ENCODE measurements at regions not wholly inside any gene's neighbourhood (a gene's known extent, or its start where the extent isn't known, plus 50 kb on each side); places are given as distances from the start of the nearest gene placed in this dataset.
A peak's percentile ranks its signal among the peaks of the same experiment; 100 is the strongest.

- no peak for ATAC-seq
- H3K9me3 Mint-ChIP-seq = peaks cover 0 to 10% of the 10 kb centered on the region in 2 donors
- no peak for DNase-seq (ENCODE audit: low spot score in 2 of 2)
- no peaks in the 10 kb centered on the region for H3K36me3 Mint-ChIP-seq
- H3K27ac Mint-ChIP-seq = no peak overlapping the region
Observed at GRCh38 chr11:26076233-26076990, 255.5 kb upstream of the ANO3 start.

- peaks cover 6 to 14% of the 10 kb centered on the region in 2 donors for H3K9me3 Mint-ChIP-seq
- DNase-seq (ENCODE audit: low spot score in 2 of 2) = no peak
- no peak for ATAC-seq
- H3K36me3 Mint-ChIP-seq = no peaks in the 10 kb centered on the region
- H3K27ac Mint-ChIP-seq = no peak overlapping the region
Observed at GRCh38 chr11:26078231-26078821, 253.6 kb upstream of the ANO3 start.

DNA sequence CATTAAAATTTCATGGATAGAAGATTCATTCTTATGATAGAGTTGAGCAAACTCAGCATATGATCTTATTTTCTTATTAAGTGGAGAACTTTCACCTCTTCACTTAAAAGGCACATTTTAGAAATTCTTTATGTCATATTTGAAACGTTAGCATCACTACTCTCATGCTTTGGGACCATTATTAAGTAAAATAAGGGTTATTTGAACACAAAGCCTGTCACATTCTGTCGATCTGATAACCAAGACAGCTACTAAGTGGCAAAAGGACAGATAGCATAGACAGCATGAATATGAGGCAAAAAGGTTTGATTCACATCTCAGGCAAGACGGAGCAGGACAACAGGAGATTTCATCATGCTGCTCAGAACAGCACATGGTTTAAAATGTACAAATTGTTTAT is 247.6 kb upstream of the ANO3 start:
- DNase-seq (ENCODE audit: low spot score in 2 of 2) (no peak), ATAC-seq (no peak)
- Mint-ChIP-seq H3K27ac (no peak overlapping the region), H3K9me3 (peaks cover 11 to 15% of the 10 kb centered on the region in 2 donors), H3K36me3 (no peaks in the 10 kb centered on the region)

DNA sequence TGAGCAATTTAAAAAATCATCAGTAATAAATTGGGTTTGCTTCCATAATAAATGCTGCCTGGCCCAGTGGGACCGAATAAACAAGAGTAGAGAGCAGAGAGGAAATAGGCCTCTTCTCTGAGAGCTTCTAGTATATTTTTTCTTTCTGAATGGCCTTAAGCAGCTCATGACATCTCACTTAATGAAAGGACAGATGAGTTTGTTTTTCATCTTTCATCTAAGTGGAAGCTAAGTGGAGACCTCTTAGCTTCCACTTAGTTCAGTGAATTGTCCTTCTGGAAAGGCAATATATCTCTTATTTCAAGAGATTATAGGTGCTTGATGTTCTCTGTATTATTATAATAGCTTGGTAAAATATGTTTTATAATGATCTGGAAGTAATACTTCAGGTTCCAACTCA is 245.9 kb upstream of the ANO3 start:
- Mint-ChIP-seq H3K27ac (no peak overlapping the region), H3K9me3 (peaks cover 16 to 21% of the 10 kb centered on the region in 2 donors), H3K36me3 (no peaks in the 10 kb centered on the region)
- DNase-seq (ENCODE audit: low spot score in 2 of 2) (no peak), ATAC-seq (no peak)

- H3K9me3 Mint-ChIP-seq = peaks cover 12 to 24% of the 10 kb centered on the region in 2 donors
- no peak for ATAC-seq
- no peak for DNase-seq (ENCODE audit: low spot score in 2 of 2)
- H3K27ac Mint-ChIP-seq = no peak overlapping the region
- H3K36me3 Mint-ChIP-seq = no peaks in the 10 kb centered on the region
Observed at GRCh38 chr11:26087120-26087935, 244.6 kb upstream of the ANO3 start.

- DNase-seq (ENCODE audit: low spot score in 2 of 2) (no peak), ATAC-seq (no peak)
- Mint-ChIP-seq H3K36me3 (no peaks in the 10 kb centered on the region), H3K27ac (no peak overlapping the region), H3K9me3 (peaks cover 12 to 21% of the 10 kb centered on the region in 2 donors)
Observed at GRCh38 chr11:26088391-26088790, 243.5 kb upstream of the ANO3 start.

DNA sequence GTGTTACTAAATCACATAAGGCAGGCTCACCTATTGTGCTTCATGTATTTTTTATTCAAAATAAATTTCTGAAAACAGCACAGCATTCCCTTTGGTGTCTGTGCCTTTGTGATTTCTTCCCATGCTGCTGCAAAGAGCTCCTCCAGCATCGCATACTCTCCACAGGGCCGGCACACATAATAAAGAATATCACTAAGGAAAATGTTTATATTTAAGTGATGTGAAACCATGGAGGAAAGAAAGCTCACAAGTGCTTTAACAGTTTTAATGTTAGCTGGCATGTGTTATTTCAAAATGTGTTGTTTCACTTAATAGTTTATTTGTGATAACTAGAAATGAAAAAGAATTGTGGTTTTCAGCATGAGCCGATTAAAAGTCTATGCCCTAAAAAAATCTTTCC is 241.3 kb upstream of the ANO3 start:
- no peak for ATAC-seq
- no peak overlapping the region for H3K27ac Mint-ChIP-seq
- no peak for DNase-seq (ENCODE audit: low spot score in 2 of 2)
- H3K9me3 Mint-ChIP-seq = peaks cover 11 to 17% of the 10 kb centered on the region in 2 donors
- H3K36me3 Mint-ChIP-seq = no peaks in the 10 kb centered on the region

GRCh38 chr11:26093206-26093605 is 238.7 kb upstream of the ANO3 start:
- no peaks in the 10 kb centered on the region for H3K36me3 Mint-ChIP-seq
- H3K9me3 Mint-ChIP-seq = peaks cover 14 to 17% of the 10 kb centered on the region in 2 donors
- no peak overlapping the region for H3K27ac Mint-ChIP-seq
- ATAC-seq (no peak), DNase-seq (ENCODE audit: low spot score in 2 of 2) (no peak)

DNA sequence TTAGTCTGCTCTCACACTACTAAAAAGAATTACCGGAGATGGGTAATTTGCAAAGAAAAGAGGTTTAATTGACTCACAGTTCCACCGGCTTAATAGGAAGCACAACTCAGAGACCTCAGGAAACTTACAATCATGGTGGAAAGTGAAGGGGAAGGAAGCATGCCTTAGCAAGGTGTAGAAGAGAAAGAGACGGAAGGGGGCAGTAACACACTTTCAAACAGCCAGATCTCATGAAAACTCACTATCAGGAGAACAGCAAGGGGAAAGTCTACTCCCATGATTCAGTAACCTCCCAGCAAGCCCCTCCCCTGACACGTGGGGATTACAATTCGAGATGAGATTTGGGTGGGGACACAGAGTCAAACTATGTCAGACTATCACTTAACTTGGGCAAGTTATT is 236.6 kb upstream of the ANO3 start:
- Mint-ChIP-seq H3K36me3 (no peaks in the 10 kb centered on the region), H3K9me3 (peaks cover 17 to 21% of the 10 kb centered on the region in 2 donors), H3K27ac (no peak overlapping the region)
- ATAC-seq (no peak), DNase-seq (ENCODE audit: low spot score in 2 of 2) (no peak)

- peaks cover 17% of the 10 kb centered on the region in 2 donors for H3K9me3 Mint-ChIP-seq
- no peak overlapping the region for H3K27ac Mint-ChIP-seq
- DNase-seq (ENCODE audit: low spot score in 2 of 2) (no peak), ATAC-seq (no peak)
- no peaks in the 10 kb centered on the region for H3K36me3 Mint-ChIP-seq
Observed at GRCh38 chr11:26096451-26096850, 235.5 kb upstream of the ANO3 start.

DNA sequence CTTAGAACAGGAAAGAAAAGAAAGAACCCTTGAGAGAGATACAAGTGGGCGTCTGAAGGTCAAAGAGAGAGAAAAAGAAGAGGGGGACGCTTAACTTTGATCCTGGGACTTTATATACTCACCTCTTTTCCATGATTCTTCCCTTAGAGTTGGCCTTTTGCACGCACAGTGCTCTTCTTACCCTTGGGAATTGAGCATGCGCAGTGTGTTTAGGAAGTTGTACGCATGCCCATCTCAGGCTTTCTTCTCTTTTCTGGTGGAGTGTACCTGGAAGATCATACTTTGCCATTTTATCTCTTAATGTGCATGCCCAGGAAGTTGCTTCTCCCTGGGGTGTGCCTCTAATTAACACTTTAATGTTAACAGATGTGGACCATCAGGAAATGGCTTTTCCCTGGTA is 229.6 kb upstream of the ANO3 start:
- DNase-seq (ENCODE audit: low spot score in 2 of 2) (no peak), ATAC-seq (no peak)
- H3K9me3 Mint-ChIP-seq = peaks cover 18% of the 10 kb centered on the region in 2 donors
- no peak overlapping the region for H3K27ac Mint-ChIP-seq
- H3K36me3 Mint-ChIP-seq = no peaks in the 10 kb centered on the region

GRCh38 chr11:26105762-26106423 is 226.0 kb upstream of the ANO3 start:
- no peak for DNase-seq (ENCODE audit: low spot score in 2 of 2)
- ATAC-seq = no peak
- Mint-ChIP-seq H3K27ac (no peak overlapping the region), H3K36me3 (no peaks in the 10 kb centered on the region), H3K9me3 (peaks cover 6% of the 10 kb centered on the region in 2 donors)

GRCh38 chr11:26106726-26107125 is 225.2 kb upstream of the ANO3 start:
- DNase-seq (ENCODE audit: low spot score in 2 of 2) (no peak), ATAC-seq (no peak)
- Mint-ChIP-seq H3K27ac (no peak overlapping the region), H3K9me3 (peaks cover 6% of the 10 kb centered on the region in 2 donors), H3K36me3 (no peaks in the 10 kb centered on the region)

DNA sequence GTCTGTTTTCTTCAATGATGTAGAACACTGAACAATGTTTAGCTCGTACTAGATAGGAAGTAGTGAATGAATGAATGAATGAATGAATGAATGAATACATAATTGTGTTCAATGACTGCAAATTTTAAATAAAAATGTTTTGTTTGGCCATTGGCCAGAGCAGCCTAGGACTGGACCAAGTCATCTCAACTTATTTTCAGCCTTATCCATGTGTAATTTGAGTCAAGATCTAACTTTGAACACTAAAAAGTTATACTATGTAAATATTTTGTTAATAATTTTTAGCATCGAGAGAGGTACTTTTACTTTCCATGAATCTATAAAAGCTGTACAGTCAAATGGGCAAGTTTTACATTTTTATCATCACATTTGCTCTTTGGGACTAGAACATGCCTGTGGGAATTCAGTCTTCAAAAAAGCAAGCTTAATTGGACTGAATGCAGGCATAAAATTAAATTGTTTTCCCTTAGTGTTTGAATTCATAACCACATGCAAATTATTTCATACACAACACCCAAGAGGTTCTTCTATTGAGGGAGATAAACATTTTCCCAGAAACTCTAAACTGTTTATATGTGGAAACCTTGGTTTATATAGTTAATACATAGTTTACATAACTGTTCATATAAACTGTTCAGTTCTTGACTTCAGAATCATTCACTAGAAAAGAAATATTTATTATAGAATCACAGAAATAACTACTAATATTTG is 222.1 kb upstream of the ANO3 start:
- no peak overlapping the region for H3K27ac Mint-ChIP-seq
- peaks cover 7 to 10% of the 10 kb centered on the region in 2 donors for H3K9me3 Mint-ChIP-seq
- peaks cover 0 to 6% of the 10 kb centered on the region in 2 donors for H3K36me3 Mint-ChIP-seq
- ATAC-seq (no peak), DNase-seq (ENCODE audit: low spot score in 2 of 2) (no peak)

GRCh38 chr11:26112264-26112663 is 219.7 kb upstream of the ANO3 start:
- Mint-ChIP-seq H3K36me3 (peaks cover 0 to 6% of the 10 kb centered on the region in 2 donors), H3K9me3 (peaks cover 4 to 10% of the 10 kb centered on the region in 2 donors), H3K27ac (no peak overlapping the region)
- DNase-seq (ENCODE audit: low spot score in 2 of 2) (no peak), ATAC-seq (no peak)

DNA sequence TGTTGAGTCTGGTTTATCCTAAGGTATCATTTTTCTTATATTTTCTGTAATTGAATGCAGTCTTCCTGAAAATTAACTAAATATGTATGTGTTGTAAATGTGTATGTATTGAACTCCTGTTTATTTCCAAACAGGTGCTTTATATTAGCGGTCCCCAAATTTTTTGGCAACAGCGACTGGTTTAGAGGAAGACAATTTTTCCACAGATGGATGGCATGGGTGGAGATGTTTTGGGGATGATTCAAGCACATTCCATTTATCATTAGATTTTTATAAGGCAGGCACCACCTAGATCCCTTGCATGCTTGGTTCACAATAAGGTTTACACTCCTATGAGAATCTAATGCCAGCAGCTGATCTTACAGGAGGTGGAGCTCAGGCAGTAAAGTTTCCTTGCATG is 210.5 kb upstream of the ANO3 start:
- DNase-seq (ENCODE audit: low spot score in 2 of 2) (no peak), ATAC-seq (no peak)
- peak overlapping the region in 1 of 2 donors; percentile 14 for H3K27ac Mint-ChIP-seq
- no peaks in the 10 kb centered on the region for H3K36me3 Mint-ChIP-seq
- peaks cover 4 to 6% of the 10 kb centered on the region in 2 donors for H3K9me3 Mint-ChIP-seq

Data from activated naive CD4-positive, alpha-beta T cell treated with anti-CD3 and anti-CD28 coated beads, Interleukin-2, amount 50 U/mL, for 72 hours (primary cell).